IMR-90 (cell line): ENCODE measurements at regions not wholly inside any gene's neighbourhood (a gene's known extent, or its start where the extent isn't known, plus 50 kb on each side); places are given as distances from the start of the nearest gene placed in this dataset.

Experiments used
- ATAC-seq: fragments of 200-7000 bp; cut with Tn5 transposase; 2 replicates; pipeline ENCODE4 v1.9.1; 2020; ENCODE audit warnings: low read depth, mild to moderate bottlenecking, moderate library complexity
- BruUV-seq: library from RNA; stranded (reverse); fragments of 400-500 nt; replicated peaks from 2 replicates; lab custom pipeline; 2021; lab: Mats Ljungman, UMichigan
- CTCF ChIA-PET: fragments of 300-600 bp; formaldehyde crosslinking; extraction: SDS; loops from one replicate; lab custom pipeline; 2021; ENCODE audit warnings: antibody characterized with exemption; lab: Yijun Ruan, JAX
- POLR2A ChIA-PET: fragments of 300-600 bp; sonication (Branson Sonifier 250); formaldehyde crosslinking; loops from one replicate; lab custom pipeline; 2022; ENCODE audit warnings: antibody characterized with exemption; ENCODE audit not compliant: unreplicated experiment; lab: Charles Lee
- DNase-seq: peaks from one replicate; pipeline ENCODE4 v3.0.0; 2013
- H2AFZ ChIP-seq: replicated peaks from 2 replicates; pipeline ENCODE3; 2013; ENCODE audit warnings: low read length, mild to moderate bottlenecking; ENCODE audit not compliant: poor library complexity
- H2AK5ac ChIP-seq: 2 replicates; pipeline ENCODE4 v1.6.1; 2013; ENCODE audit warnings: low read depth, low read length, inconsistent platforms
- H2AK9ac ChIP-seq: replicated peaks from 2 replicates; pipeline ENCODE3; 2013; ENCODE audit warnings: mild to moderate bottlenecking, low read depth, low read length, moderate library complexity; ENCODE audit not compliant: poor library complexity
- H2BK120ac ChIP-seq: 2 replicates; pipeline ENCODE4 v1.6.1; 2013; ENCODE audit warnings: low read depth, low read length, inconsistent platforms
- H2BK15ac ChIP-seq: 3 replicates; pipeline ENCODE4 v1.6.1; 2013; ENCODE audit warnings: low read depth, low read length, inconsistent platforms
- H2BK20ac ChIP-seq: 2 replicates; pipeline ENCODE4 v1.6.1; 2013; ENCODE audit warnings: low read depth, mild to moderate bottlenecking, inconsistent platforms, low read length, moderate library complexity
- H2BK5ac ChIP-seq: 2 replicates; pipeline ENCODE4 v1.6.1; 2013; ENCODE audit warnings: mild to moderate bottlenecking, low read depth, low read length, inconsistent platforms; ENCODE audit not compliant: poor library complexity, severe bottlenecking
- H3K14ac ChIP-seq: replicated peaks from 2 replicates; pipeline ENCODE4 v1.6.1; 2013; ENCODE audit warnings: low read depth, low read length, inconsistent platforms
- H3K18ac ChIP-seq: 2 replicates; pipeline ENCODE4 v1.6.1; 2013; ENCODE audit warnings: low read depth, low read length, control low read depth
- H3K23ac ChIP-seq: 2 replicates; pipeline ENCODE4 v1.6.1; 2013; ENCODE audit warnings: low read depth, low read length, inconsistent platforms
- H3K27ac ChIP-seq: 2 replicates; pipeline ENCODE4 v1.5.1; 2013; ENCODE audit warnings: mild to moderate bottlenecking, control low read depth, low read length; ENCODE audit not compliant: insufficient read depth
- H3K27me3 ChIP-seq: 2 replicates; pipeline ENCODE4 v1.6.1; 2013; ENCODE audit warnings: low read length; ENCODE audit not compliant: control insufficient read depth, insufficient read depth
- H3K36me3 ChIP-seq: 2 replicates; pipeline ENCODE4 v1.6.1; 2013; ENCODE audit warnings: low read length, mixed read lengths; ENCODE audit not compliant: control insufficient read depth, insufficient read depth
- H3K4ac ChIP-seq: 2 replicates; pipeline ENCODE4 v1.6.1; 2013; ENCODE audit warnings: low read depth, low read length, inconsistent platforms
- H3K4me1 ChIP-seq: 2 replicates; pipeline ENCODE4 v1.6.1; 2013; ENCODE audit warnings: low read length, mixed read lengths; ENCODE audit not compliant: control insufficient read depth, insufficient read depth
- H3K4me2 ChIP-seq: 2 replicates; pipeline ENCODE4 v1.6.1; 2013; ENCODE audit warnings: low read depth, mild to moderate bottlenecking, control low read depth, low read length, moderate library complexity
- H3K4me3 ChIP-seq: 2 replicates; pipeline ENCODE4 v1.5.1; 2013; ENCODE audit warnings: low read depth, mild to moderate bottlenecking, control low read depth, low read length, moderate library complexity; ENCODE audit not compliant: insufficient read depth
- H3K56ac ChIP-seq: 2 replicates; pipeline ENCODE4 v1.6.1; 2013; ENCODE audit warnings: low read length, inconsistent platforms; ENCODE audit not compliant: insufficient read depth; ENCODE audit errors: extremely low read depth
- H3K79me1 ChIP-seq, 2 experiments: 2 replicates each; pipeline ENCODE4 v1.6.1; 2013; ENCODE audit warnings: low read length in 2 of 2, inconsistent platforms in 1 of 2, low read depth in 1 of 2
- H3K9ac ChIP-seq: 2 replicates; pipeline ENCODE4 v1.6.1; 2013; ENCODE audit warnings: low read depth, low read length, control low read depth
- H3K9me1 ChIP-seq: 2 replicates; pipeline ENCODE4 v1.6.1; 2013; ENCODE audit warnings: low read length, inconsistent platforms; ENCODE audit not compliant: insufficient read depth
- H3K9me3 ChIP-seq: 2 replicates; pipeline ENCODE4 v1.6.1; 2013; ENCODE audit warnings: low read length; ENCODE audit not compliant: control insufficient read depth, insufficient read depth
- H4K20me1 ChIP-seq: 2 replicates; pipeline ENCODE4 v1.6.1; 2013; ENCODE audit warnings: low read length, inconsistent platforms; ENCODE audit not compliant: insufficient read depth
- H4K5ac ChIP-seq: 2 replicates; pipeline ENCODE4 v1.6.1; 2013; ENCODE audit warnings: mild to moderate bottlenecking, low read depth, low read length, control low read depth
- H4K8ac ChIP-seq, 2 experiments: 2 replicates each; pipeline ENCODE4 v1.6.1; 2013; ENCODE audit warnings: low read depth in 2 of 2, low read length in 2 of 2, control low read depth in 1 of 2, inconsistent platforms in 1 of 2
- H4K91ac ChIP-seq: 2 replicates; pipeline ENCODE4 v1.6.1; 2013; ENCODE audit warnings: low read depth, low read length, inconsistent platforms; ENCODE audit not compliant: insufficient read depth
- CHD1 ChIP-seq: IDR thresholded peaks from 2 replicates; pipeline ENCODE4 v1.6.1; 2012; ENCODE audit warnings: low read depth, low read length, improper control_type of control experiment
- FOS ChIP-seq: fragments of 150-350 bp; IDR thresholded peaks from 2 replicates; pipeline ENCODE4 v1.6.1; 2016; ENCODE audit warnings: low read depth, low read length
- RCOR1 ChIP-seq: IDR thresholded peaks from 2 replicates; pipeline ENCODE4 v1.6.1; 2012; ENCODE audit warnings: mild to moderate bottlenecking, low read length, improper control_type of control experiment; ENCODE audit not compliant: insufficient replicate concordance
- WGBS, 2 experiments: methylation state at CpG; one replicate each; pipeline versions ENCODE4 v1.1.5 to v1.1.7; 2013; ENCODE audit warnings: missing lambda C conversion rate in 2 of 2; ENCODE audit not compliant: insufficient read length in 1 of 2; ENCODE audit errors: extremely low coverage in 2 of 2; 5-methylcytosine and 5-hydroxymethylcytosine counted together
- dilution Hi-C: fragments of 300-500 bp; cut with HindIII; formaldehyde crosslinking; loops from one replicate; pipeline ENCODE4 v1.14.3; 2018; ENCODE audit warnings: low sequenced_read_pairs; ENCODE audit not compliant: unreplicated experiment
- in situ Hi-C: fragments of 300-500 bp; cut with MboI; formaldehyde crosslinking; loops from 3 replicates; pipeline ENCODE4 v1.14.3; 2019; ENCODE audit warnings: low sequenced_read_pairs, inconsistent platforms, mixed read lengths
- intact Hi-C: fragments of 100-400 bp; cut with micrococcal nuclease; formaldehyde crosslinking; loops from 2 replicates; pipeline ENCODE4 v1.10.0; 2022

DNA sequence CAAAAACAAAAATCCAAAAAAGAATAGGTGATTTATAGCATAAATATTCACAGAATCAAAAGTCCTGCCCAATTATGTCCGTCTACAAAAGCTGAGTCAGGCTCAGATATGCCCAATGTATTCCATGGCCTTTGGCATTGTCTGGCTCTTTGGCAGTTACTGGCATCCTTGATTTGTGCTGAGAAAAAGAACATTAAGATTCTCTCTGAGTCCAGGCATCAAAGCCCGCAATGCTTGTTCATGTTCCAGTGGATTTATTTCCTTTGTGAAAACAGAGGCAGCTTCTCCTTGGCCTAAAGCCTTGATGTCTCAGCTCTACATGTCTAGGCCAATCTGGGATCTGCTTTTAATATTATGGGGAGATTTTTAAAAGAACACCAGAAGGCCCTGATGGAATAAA lies 76.1 kb upstream of the SLC4A11 start:
- no peak overlapping the region for H3K56ac ChIP-seq
- H3K36me3 ChIP-seq: peaks cover 28% of the 10 kb centered on the region
- no peak overlapping the region for H2BK120ac ChIP-seq
- H3K4me3 ChIP-seq: no peak overlapping the region
- H3K4me1 ChIP-seq: peaks cover 14% of the 10 kb centered on the region
- H4K20me1 ChIP-seq: peaks cover 4% of the 10 kb centered on the region; the same call in 1 of the 2 replicates
- H2AK9ac ChIP-seq: no peak overlapping the region
- CTCF ChIA-PET: no interaction called here
- H3K4ac ChIP-seq: no peak overlapping the region
- POLR2A ChIA-PET: no interaction called here
- in situ Hi-C loops (no loop called here), dilution Hi-C loops (no loop called here), intact Hi-C loops (loop anchor here (10.0 kb wide), 1 partner anchor 260 kb away; no protein-coding TSS in a partner anchor)
- no peak overlapping the region for H2BK5ac ChIP-seq
- no peak overlapping the region for H3K14ac ChIP-seq
- no peak overlapping the region for H2AFZ ChIP-seq
- no TSS peak for BruUV-seq
- no peak overlapping the region for H4K91ac ChIP-seq
- H2BK15ac ChIP-seq: no peak overlapping the region
- no CpG with 5 or more reads among the region's 2 CpGs for WGBS, 2 experiments
- no peak overlapping the region for H4K5ac ChIP-seq
- H3K27ac ChIP-seq: no peak overlapping the region
- peaks cover 7% of the 10 kb centered on the region for H3K9me1 ChIP-seq
- no peak overlapping the region for H2AK5ac ChIP-seq
- no peaks in the 10 kb centered on the region for H3K9me3 ChIP-seq
- DNase-seq (no peak), ATAC-seq (no peak)
- no peak overlapping the region for H3K18ac ChIP-seq
- 0 out of 4 replicates have a peak, but pooled peaks cover 0 to 6% of the 10 kb centered on the region in 2 experiments for H3K79me1 ChIP-seq
- no peak overlapping the region for H3K9ac ChIP-seq
- H4K8ac ChIP-seq: no peak overlapping the region
- no peak for TF ChIP-seq CHD1
- TF ChIP-seq FOS: no peak
- no peak for TF ChIP-seq RCOR1
- no peaks in the 10 kb centered on the region for H3K27me3 ChIP-seq
- H3K4me2 ChIP-seq: no peak overlapping the region
- H2BK20ac ChIP-seq: no peak overlapping the region
- no peak overlapping the region for H3K23ac ChIP-seq
